GM23338 (cell line): ENCODE measurements at regions not wholly inside any gene's neighbourhood (a gene's known extent, or its start where the extent isn't known, plus 50 kb on each side); places are given as distances from the start of the nearest gene placed in this dataset.

Source experiments
- ATAC-seq: fragments of 200-7000 bp; cut with Tn5 transposase; 3 replicates; pipeline ENCODE4 v1.9.1; 2020
- DNase-seq: peaks from one replicate; pipeline ENCODE4 v3.0.0-alpha.2; 2015; ENCODE audit warnings: low spot score
- H2AFZ ChIP-seq: fragments of 200-600 bp; sonication (generic); 2 replicates; pipeline ENCODE4 v1.8.0; 2016; ENCODE audit warnings: antibody characterized with exemption, mild to moderate bottlenecking, moderate library complexity
- H3F3A ChIP-seq: fragments of 200-600 bp; sonication (generic); replicated peaks from 2 replicates; pipeline ENCODE4 v1.8.0; 2017; ENCODE audit warnings: antibody characterized with exemption, mixed run types, low read depth
- H3K27ac ChIP-seq: fragments of 200-600 bp; sonication (generic); 2 replicates; pipeline ENCODE4 v1.6.1; 2016; ENCODE audit warnings: low read depth
- H3K27me3 ChIP-seq: fragments of 200-600 bp; sonication (generic); 2 replicates; pipeline ENCODE4 v1.8.0; 2016; ENCODE audit warnings: mild to moderate bottlenecking, mixed run types, moderate library complexity; ENCODE audit not compliant: insufficient read depth
- H3K36me3 ChIP-seq: fragments of 200-600 bp; sonication (generic); 2 replicates; pipeline ENCODE4 v1.8.0; 2016; ENCODE audit warnings: mild to moderate bottlenecking; ENCODE audit not compliant: insufficient read depth
- H3K4me1 ChIP-seq: fragments of 200-600 bp; sonication (generic); 2 replicates; pipeline ENCODE4 v1.8.0; 2016; ENCODE audit warnings: mild to moderate bottlenecking, moderate library complexity; ENCODE audit not compliant: insufficient read depth
- H3K4me2 ChIP-seq: fragments of 200-600 bp; sonication (generic); 2 replicates; pipeline ENCODE4 v1.7.1; 2017; ENCODE audit warnings: mixed run types
- H3K4me3 ChIP-seq: fragments of 200-600 bp; sonication (generic); 2 replicates; pipeline ENCODE4 v1.6.1; 2016; ENCODE audit warnings: mixed run types
- H3K79me2 ChIP-seq: fragments of 200-600 bp; sonication (generic); replicated peaks from 2 replicates; pipeline ENCODE4 v1.8.0; 2017; ENCODE audit warnings: mild to moderate bottlenecking; ENCODE audit not compliant: insufficient read depth
- H3K9me2 ChIP-seq: fragments of 200-600 bp; sonication (generic); 2 replicates; pipeline ENCODE4 v1.8.0; 2017; ENCODE audit not compliant: insufficient read depth
- H4K20me1 ChIP-seq: fragments of 200-600 bp; sonication (generic); replicated peaks from 2 replicates; pipeline ENCODE4 v1.8.0; 2017; ENCODE audit warnings: mild to moderate bottlenecking; ENCODE audit not compliant: insufficient read depth
- H3K27ac Mint-ChIP-seq: 2 replicates; pipeline ENCODE4 v1.8.0; 2020; ENCODE audit warnings: inconsistent platforms, mild to moderate bottlenecking, moderate library complexity, mixed read lengths
- H3K27me3 Mint-ChIP-seq: 3 replicates; pipeline ENCODE4 v1.8.0; 2022; ENCODE audit warnings: low read depth, mild to moderate bottlenecking, moderate library complexity, mixed read lengths, inconsistent platforms; ENCODE audit not compliant: insufficient read depth, poor library complexity
- H3K36me3 Mint-ChIP-seq: 3 replicates; pipeline ENCODE4 v1.8.0; 2021; ENCODE audit warnings: low read depth, mild to moderate bottlenecking, inconsistent platforms, moderate library complexity, mixed read lengths
- H3K4me1 Mint-ChIP-seq: 3 replicates; pipeline ENCODE4 v1.8.0; 2020; ENCODE audit warnings: mild to moderate bottlenecking, inconsistent platforms, mixed read lengths
- H3K4me3 Mint-ChIP-seq: 3 replicates; pipeline ENCODE4 v1.8.0; 2021; ENCODE audit warnings: moderate library complexity, mild to moderate bottlenecking, inconsistent platforms, mixed read lengths
- H3K9me3 Mint-ChIP-seq: 3 replicates; pipeline ENCODE4 v1.8.0; 2020; ENCODE audit warnings: moderate library complexity, mild to moderate bottlenecking, inconsistent platforms, mixed read lengths
- CREB1 ChIP-seq: fragments of 250-450 bp; sonication (Bioruptor Pico); IDR thresholded peaks from 2 replicates; pipeline ENCODE4 v1.5.0; 2020; ENCODE audit warnings: low read depth, mild to moderate bottlenecking, moderate library complexity
- CTCF ChIP-seq, 2 experiments: fragments of 200-600 bp in 1 of 2; sonication (generic) in 1 of 2; conservative IDR thresholded peaks; 2 replicates each; pipeline versions ENCODE4 v1.5.1 to v1.6.1; 2016 to 2017; ENCODE audit warnings: antibody characterized with exemption in 2 of 2, low read depth in 2 of 2, mild to moderate bottlenecking in 2 of 2, moderate library complexity in 1 of 2
- ETS1 ChIP-seq: IDR thresholded peaks from 2 replicates; pipeline ENCODE4 v1.6.1; 2016; ENCODE audit warnings: antibody characterized with exemption
- EZH2 ChIP-seq: fragments of 200-600 bp; sonication (generic); IDR thresholded peaks from one replicate; pipeline ENCODE4 v1.8.0; 2017; ENCODE audit warnings: antibody characterized with exemption, mild to moderate bottlenecking, low read depth; ENCODE audit not compliant: unreplicated experiment
- EZH2phosphoT487 ChIP-seq: fragments of 200-600 bp; sonication (generic); IDR thresholded peaks from one replicate; pipeline ENCODE4 v1.8.1; 2018; ENCODE audit warnings: antibody characterized with exemption; ENCODE audit not compliant: unreplicated experiment
- JUNB ChIP-seq: IDR thresholded peaks from one replicate; pipeline ENCODE4 v1.6.1; 2016; ENCODE audit warnings: antibody characterized with exemption; ENCODE audit not compliant: unreplicated experiment
- NANOG ChIP-seq: IDR thresholded peaks from 2 replicates; pipeline ENCODE4 v1.6.1; 2016; ENCODE audit warnings: antibody characterized with exemption, borderline replicate concordance
- POLR2AphosphoS5 ChIP-seq: IDR thresholded peaks from 2 replicates; pipeline ENCODE4 v1.6.1; 2016; ENCODE audit warnings: antibody characterized with exemption, low read depth
- REST ChIP-seq: IDR thresholded peaks from one replicate; pipeline ENCODE4 v1.6.1; 2018; ENCODE audit warnings: antibody characterized with exemption; ENCODE audit not compliant: unreplicated experiment
- STAT1 ChIP-seq: IDR thresholded peaks from one replicate; pipeline ENCODE4 v1.6.1; 2016; ENCODE audit warnings: antibody characterized with exemption; ENCODE audit not compliant: unreplicated experiment
- ZNF114 ChIP-seq: fragments of 250-450 bp; sonication (Bioruptor Pico); IDR thresholded peaks from 2 replicates; pipeline ENCODE4 v1.5.0; 2020; ENCODE audit warnings: mild to moderate bottlenecking, moderate library complexity
- ZNF331 ChIP-seq: fragments of 250-450 bp; sonication (Bioruptor Pico); IDR thresholded peaks from 2 replicates; pipeline ENCODE4 v1.5.0; 2020; ENCODE audit warnings: low read depth, mild to moderate bottlenecking, moderate library complexity
- ZNF462 ChIP-seq: fragments of 250-450 bp; sonication (Bioruptor Pico); IDR thresholded peaks from 2 replicates; pipeline ENCODE4 v1.5.0; 2020; ENCODE audit warnings: mild to moderate bottlenecking, moderate library complexity

- Mint-ChIP-seq H3K4me1 (peaks cover under 1% of the 10 kb centered on the region; the same call in 1 of the 3 replicates), H3K27me3 (peaks cover under 1% of the 10 kb centered on the region), H3K4me3 (no peak overlapping the region), H3K9me3 (no peaks in the 10 kb centered on the region), H3K27ac (no peak overlapping the region), H3K36me3 (no peaks in the 10 kb centered on the region)
- H3K9me2 ChIP-seq = no peaks in the 10 kb centered on the region
- H2AFZ ChIP-seq = peak overlapping the region; percentile 74
- no peaks in the 10 kb centered on the region for H3K36me3 ChIP-seq
- no peak overlapping the region for H3K4me2 ChIP-seq
- no peaks in the 10 kb centered on the region for H3K27me3 ChIP-seq
- H3K27ac ChIP-seq = no peak overlapping the region
- H3K79me2 ChIP-seq = no peaks in the 10 kb centered on the region
- no peaks in the 10 kb centered on the region for H4K20me1 ChIP-seq
- H3K4me3 ChIP-seq = no peak overlapping the region
- DNase-seq (no peak), ATAC-seq (no peak)
- H3K4me1 ChIP-seq = no peaks in the 10 kb centered on the region
- TF ChIP-seq ZNF331 (CRISPR knock-in tag) (no peak), CTCF (conservative IDR thresholded peaks at IDR 0.05; ENCODE audit: low read depth in 2 of 2) (no peak), EZH2phosphoT487 (no peak), POLR2AphosphoS5 (no peak), EZH2 (no peak), STAT1 (no peak), ETS1 (no peak), REST (no peak), JUNB (no peak), NANOG (no peak), CREB1 (CRISPR knock-in tag) (no peak), ZNF114 (CRISPR knock-in tag) (no peak), ZNF462 (CRISPR knock-in tag) (no peak)
- no peaks in the 10 kb centered on the region for H3F3A ChIP-seq
These were observed 132.0 kb upstream of the ARHGAP5 start for GRCh38 chr14:31945074-31945613.
